SIG-M5 treated with dmso at 0.1 percent for 504 hours (cell line): ENCODE measurements at regions not wholly inside any gene's neighbourhood (a gene's known extent, or its start where the extent isn't known, plus 50 kb on each side); places are given as distances from the start of the nearest gene placed in this dataset.

ENCODE experiments used
- DNase-seq: peaks from one replicate; lab custom pipeline; 2025; ENCODE audit not compliant: unreplicated experiment; lab: John Stamatoyannopoulos, UW

- DNase-seq: no peak
These were observed 248.6 kb upstream of the VEGFC start for GRCh38 chr4:177041356-177041755.

- DNase-seq: peak; percentile 59
These were observed 254.5 kb upstream of the VEGFC start for GRCh38 chr4:177047070-177047850.

- DNase-seq: no peak
These were observed 255.1 kb upstream of the VEGFC start for GRCh38 chr4:177047851-177048174.

- no peak for DNase-seq
These were observed 258.1 kb upstream of the NEIL3 start for GRCh38 chr4:177051473-177052060.

GRCh38 chr4:177052211-177052934, 257.3 kb upstream of the NEIL3 start:
- DNase-seq: no peak

- no peak for DNase-seq
These were observed 252.5 kb upstream of the NEIL3 start for GRCh38 chr4:177057186-177057585.

GRCh38 chr4:177064116-177064515, 245.6 kb upstream of the NEIL3 start:
- no peak for DNase-seq

GRCh38 chr4:177064729-177065394, 244.8 kb upstream of the NEIL3 start:
- DNase-seq: no peak

- DNase-seq: no peak
These were observed 242.9 kb upstream of the NEIL3 start for GRCh38 chr4:177066746-177067145.

- no peak for DNase-seq
These were observed 239.1 kb upstream of the NEIL3 start for GRCh38 chr4:177070533-177071058.

GRCh38 chr4:177077095-177077971, 232.3 kb upstream of the NEIL3 start:
- DNase-seq: no peak

- no peak for DNase-seq
These were observed 230.3 kb upstream of the NEIL3 start for GRCh38 chr4:177079327-177079726.

GRCh38 chr4:177080388-177080787, 229.3 kb upstream of the NEIL3 start:
- DNase-seq: no peak

GRCh38 chr4:177087060-177087459, 222.6 kb upstream of the NEIL3 start:
- DNase-seq: no peak

GRCh38 chr4:177087499-177087898, 222.2 kb upstream of the NEIL3 start:
- DNase-seq: no peak

- no peak for DNase-seq
These were observed 218.2 kb upstream of the NEIL3 start for GRCh38 chr4:177091515-177091914.

- DNase-seq: no peak
These were observed 216.9 kb upstream of the NEIL3 start for GRCh38 chr4:177092807-177093206.

GRCh38 chr4:177093964-177094363, 215.7 kb upstream of the NEIL3 start:
- DNase-seq: no peak

GRCh38 chr4:177097291-177097690, 212.4 kb upstream of the NEIL3 start:
- no peak for DNase-seq

GRCh38 chr4:177099211-177099610, 210.5 kb upstream of the NEIL3 start:
- no peak for DNase-seq
